ENCODE measurements at regions not wholly inside any gene's neighbourhood (a gene's known extent, or its start where the extent isn't known, plus 50 kb on each side); places are given as distances from the start of the nearest gene placed in this dataset.

DNA sequence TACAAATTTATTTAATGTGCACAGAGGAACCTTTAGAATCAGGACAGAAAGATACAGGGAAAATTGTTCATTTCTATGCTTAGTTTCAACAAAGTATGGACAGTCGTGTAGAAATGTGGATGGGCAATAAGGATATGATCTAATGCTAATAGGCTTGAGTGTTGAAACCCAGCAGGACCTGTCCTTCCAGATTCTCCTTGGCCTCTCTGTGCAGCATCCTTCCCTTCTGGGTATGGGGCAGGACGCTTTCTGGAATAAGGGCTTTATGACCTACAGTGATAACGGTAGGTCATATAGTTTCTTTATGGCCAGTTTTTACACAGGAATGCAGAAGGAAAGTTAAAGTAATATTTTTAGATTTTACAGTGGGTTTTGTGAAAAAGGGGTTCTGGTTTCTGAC is 698.1 kb downstream of the SI start:
- no peak for DNase-seq (ENCODE audit: extremely low read depth in 1 of 4, low spot score in 3 of 4)
- TF ChIP-seq ZNF133 (CRISPR knock-in tag; IDR thresholded peaks at IDR 0.05) (no peak), E2F3 (CRISPR knock-in tag; IDR thresholded peaks at IDR 0.05) (no peak), IRF2 (CRISPR knock-in tag; IDR thresholded peaks at IDR 0.05) (no peak), TAF1 (IDR thresholded peaks at IDR 0.05; ENCODE audit: control insufficient read depth, extremely low read depth, insufficient read depth, low read length, severe bottlenecking) (no peak), MYC (IDR thresholded peaks at IDR 0.05; ENCODE audit: low read depth, low read length) (no peak), MYC (CRISPR knock-in tag; IDR thresholded peaks at IDR 0.05; ENCODE audit: borderline replicate concordance, low read depth) (no peak), ZNF766 (CRISPR knock-in tag; conservative IDR thresholded peaks at IDR 0.05) (no peak), ZBTB7A (IDR thresholded peaks at IDR 0.05; ENCODE audit: borderline replicate concordance, control insufficient read depth, low read depth, low read length) (no peak), C11orf30 (IDR thresholded peaks at IDR 0.05; ENCODE audit: low read depth) (no peak), ZNF445 (CRISPR knock-in tag; IDR thresholded peaks at IDR 0.05; ENCODE audit: low read depth) (no peak), ZNF668 (CRISPR knock-in tag; IDR thresholded peaks at IDR 0.05) (no peak)

More for the DNA sequence above, 698.1 kb downstream of the SI start:
- 10% methylated on average over 3 of the region's 3 CpGs for WGBS (ENCODE audit: insufficient coverage, low coverage, missing lambda C conversion rate)
- H3K4me3 ChIP-seq: no peak overlapping the region
- no TSS peak for BruUV-seq (replicated peaks)
- no peak for ATAC-seq
- H2AFZ ChIP-seq (ENCODE audit: low read depth, low read length): no peak overlapping the region
- H3K9ac ChIP-seq (ENCODE audit: insufficient read depth in 1 of 2, low read depth in 2 of 2, low read length in 2 of 2): no peak overlapping the region
- no peaks in the 10 kb centered on the region for H3K4me1 ChIP-seq (replicated peaks in 1 of 2; ENCODE audit: control insufficient read depth in 2 of 2, insufficient read depth in 2 of 2, low read length in 2 of 2)
- no peaks in the 10 kb centered on the region for H3K9me1 ChIP-seq (ENCODE audit: control insufficient read depth, insufficient read depth, low read length)
- FAIRE-seq: no peak
- no peaks in the 10 kb centered on the region for H3K36me3 ChIP-seq (ENCODE audit: control insufficient read depth, insufficient read depth, low read length)
- no peaks in the 10 kb centered on the region; the same call in 1 of the 2 replicates for H3K9me3 ChIP-seq (replicated peaks; ENCODE audit: control insufficient read depth, insufficient read depth, low read depth, low read length)
- in situ Hi-C loops (cut with MboI): no loop called here
- no peak overlapping the region for H3K4me2 ChIP-seq (ENCODE audit: insufficient read depth, low read length)
- H3K27me3 ChIP-seq (ENCODE audit: control insufficient read depth in 2 of 2, insufficient read depth in 2 of 2, low read length in 2 of 2): no peaks in the 10 kb centered on the region
- no peaks in the 10 kb centered on the region for H4K20me1 ChIP-seq (replicated peaks; ENCODE audit: control insufficient read depth, insufficient read depth, low read length)
- POLR2A ChIA-PET: no interaction called here
- no peaks in the 10 kb centered on the region for H3K79me2 ChIP-seq (ENCODE audit: control insufficient read depth, insufficient read depth, low read length)
- intact Hi-C loops (cut with micrococcal nuclease): no loop called here
- CTCF ChIA-PET (ENCODE audit: low intra/inter-chr PET ratio): no interaction called here
- H3K27ac ChIP-seq (ENCODE audit: extremely low read depth, low read depth, low read length): no peak overlapping the region
